ENCODE measurements at regions not wholly inside any gene's neighbourhood (a gene's known extent, or its start where the extent isn't known, plus 50 kb on each side); places are given as distances from the start of the nearest gene placed in this dataset.

- ChIA-PET CTCF (no interaction called here), POLR2A (no interaction called here)
- Histone ChIP-seq H3K79me2 (ENCODE audit: control insufficient read depth, insufficient read depth, low read length) (no peaks in the 10 kb centered on the region), H3K27ac (ENCODE audit: insufficient read depth, low read depth, low read length) (no peak overlapping the region), H3K4me3 (replicated peaks in 1 of 3; ENCODE audit: insufficient read depth in 1 of 3, low read depth in 1 of 3, low read length in 3 of 3) (no peak overlapping the region), H2AFZ (ENCODE audit: low read depth, low read length) (no peak overlapping the region), H3K9me3 (replicated peaks; ENCODE audit: control insufficient read depth, insufficient read depth, low read length) (no peaks in the 10 kb centered on the region), H4K20me1 (replicated peaks; ENCODE audit: control insufficient read depth, extremely low read depth, insufficient read depth, low read length) (no peaks in the 10 kb centered on the region), H3K4me2 (ENCODE audit: insufficient read depth, low read length) (no peak overlapping the region), H3K36me3 (ENCODE audit: control insufficient read depth in 2 of 2, extremely low read depth in 1 of 2, insufficient read depth in 2 of 2, low read length in 2 of 2) (no peaks in the 10 kb centered on the region), H3K27me3 (ENCODE audit: control insufficient read depth in 2 of 2, insufficient read depth in 2 of 2, low read length in 2 of 2) (no peaks in the 10 kb centered on the region), H3K9ac (replicated peaks; ENCODE audit: extremely low read depth, insufficient read depth, low read length) (no peak overlapping the region), H3K9me1 (replicated peaks; ENCODE audit: control insufficient read depth, extremely low read depth, insufficient read depth, low read length) (no peaks in the 10 kb centered on the region), H3K4me1 (ENCODE audit: control insufficient read depth, extremely low read depth, insufficient read depth, low read length) (no peaks in the 10 kb centered on the region)
- TF ChIP-seq MAX (IDR thresholded peaks at IDR 0.05; ENCODE audit: insufficient read depth, insufficient read length), result no peak
- TF ChIP-seq GATA2 (IDR thresholded peaks at IDR 0.05; ENCODE audit: insufficient read depth, insufficient read length, low read depth, low read length), result no peak
- no peak for TF ChIP-seq CTCF (IDR thresholded peaks at IDR 0.05; ENCODE audit: extremely low read depth in 1 of 2, insufficient read depth in 1 of 2, low read depth in 1 of 2, low read length in 2 of 2)
- no peak for TF ChIP-seq POLR2A (IDR thresholded peaks at IDR 0.05; ENCODE audit: low read depth, low read length)
- no peak for TF ChIP-seq MYC (IDR thresholded peaks at IDR 0.05; ENCODE audit: low read depth, low read length)
- no peak for TF ChIP-seq JUN (IDR thresholded peaks at IDR 0.05; ENCODE audit: borderline replicate concordance, insufficient read depth, insufficient read length, low read depth)
- no peak for TF ChIP-seq EZH2 (IDR thresholded peaks at IDR 0.05; ENCODE audit: borderline replicate concordance, low read depth, low read length, severe bottlenecking)
- TF ChIP-seq FOS (IDR thresholded peaks at IDR 0.05; ENCODE audit: borderline replicate concordance, insufficient read depth, low read length), result no peak
- TF ChIP-seq POLR2AphosphoS5 (IDR thresholded peaks at IDR 0.05; ENCODE audit: insufficient read depth, low read depth, low read length), result no peak
- no TSS peak for BruUV-seq (replicated peaks)
- intact Hi-C loops (cut with micrococcal nuclease) (no loop called here), dilution Hi-C loops (cut with MboI; ENCODE audit: extremely low pct_ligation_motif_present, low sequenced_read_pairs) (no loop called here)
- DNase-seq (ENCODE audit: low read depth, low spot score), result no peak
- no peak for FAIRE-seq
Measured at GRCh38 chr3:35224565-35225295, 414.6 kb upstream of the ARPP21 start.

Measured in endothelial cell of umbilical vein (primary cell).